ENCODE measurements at regions not wholly inside any gene's neighbourhood (a gene's known extent, or its start where the extent isn't known, plus 50 kb on each side); places are given as distances from the start of the nearest gene placed in this dataset.
"Not testable (repeated sequence)": the region's sequence is repeated elsewhere in the genome, so short reads cannot be mapped to it uniquely, and the experiment has no call there.

DNA sequence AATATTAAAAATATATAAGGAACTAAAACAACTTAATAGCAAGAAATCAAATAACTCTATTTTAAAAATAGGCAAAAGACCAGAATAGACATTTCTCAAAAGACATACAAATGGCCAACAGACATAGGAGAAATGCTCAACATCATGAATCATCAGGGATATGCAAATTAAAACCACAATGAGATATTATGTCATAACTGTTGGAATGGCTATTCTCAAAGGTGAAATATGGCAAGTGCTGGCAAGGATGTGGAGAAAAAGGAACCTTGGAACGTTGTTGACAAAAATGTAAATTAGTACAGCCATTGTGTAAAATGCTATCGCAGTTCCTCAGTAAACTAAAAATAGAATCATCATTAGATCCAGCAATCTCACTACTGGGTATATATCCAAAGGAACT, 468.5 kb downstream of the NFIB start:
- DNase-seq (ENCODE audit: low read depth in 4 of 4, low spot score in 2 of 4), result no peak

- DNase-seq (ENCODE audit: low read depth in 4 of 4, low spot score in 2 of 4), result no peak
Observed at GRCh38 chr9:13841746-13842462, 472.0 kb downstream of the NFIB start.

DNA sequence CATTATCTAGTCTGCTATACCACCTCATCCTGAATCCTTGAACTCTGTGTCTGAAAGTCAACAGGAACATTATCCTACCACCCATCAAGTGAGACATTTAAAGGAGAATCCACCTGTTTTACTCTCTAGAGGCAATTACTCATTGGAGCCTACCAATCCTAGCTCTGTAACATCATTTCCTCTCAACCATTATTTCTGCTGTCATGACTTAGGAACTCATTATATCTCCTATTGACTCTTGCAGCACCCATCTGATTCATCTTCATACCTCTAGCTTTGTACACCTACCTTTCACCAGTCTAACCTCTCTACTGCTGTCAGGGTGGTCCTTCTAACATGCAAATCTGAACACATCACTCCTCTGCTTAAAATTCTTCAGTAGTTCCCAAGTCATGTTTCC, 481.5 kb downstream of the NFIB start:
- no peak for DNase-seq (ENCODE audit: low read depth in 4 of 4, low spot score in 2 of 4)

DNA sequence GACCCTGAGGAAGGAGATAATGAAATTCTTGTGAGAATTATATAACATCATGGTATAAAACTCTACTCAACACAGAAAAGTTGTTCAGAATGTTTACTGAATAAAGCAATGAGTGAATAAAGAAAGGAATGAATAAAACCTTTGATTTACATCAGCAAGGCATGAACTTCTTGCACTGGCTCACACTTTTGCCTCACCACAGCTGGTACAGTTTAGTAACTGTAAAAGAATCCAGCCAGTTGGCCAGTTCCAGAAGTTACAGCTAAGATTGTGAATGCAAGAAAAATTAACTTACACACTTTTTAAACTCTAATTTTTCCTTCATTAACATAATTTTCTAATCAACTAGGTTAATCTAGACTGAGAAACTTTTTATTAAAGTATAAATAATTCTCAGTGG, 490.9 kb downstream of the NFIB start:
- DNase-seq (ENCODE audit: low read depth in 4 of 4, low spot score in 2 of 4), result no peak

DNA sequence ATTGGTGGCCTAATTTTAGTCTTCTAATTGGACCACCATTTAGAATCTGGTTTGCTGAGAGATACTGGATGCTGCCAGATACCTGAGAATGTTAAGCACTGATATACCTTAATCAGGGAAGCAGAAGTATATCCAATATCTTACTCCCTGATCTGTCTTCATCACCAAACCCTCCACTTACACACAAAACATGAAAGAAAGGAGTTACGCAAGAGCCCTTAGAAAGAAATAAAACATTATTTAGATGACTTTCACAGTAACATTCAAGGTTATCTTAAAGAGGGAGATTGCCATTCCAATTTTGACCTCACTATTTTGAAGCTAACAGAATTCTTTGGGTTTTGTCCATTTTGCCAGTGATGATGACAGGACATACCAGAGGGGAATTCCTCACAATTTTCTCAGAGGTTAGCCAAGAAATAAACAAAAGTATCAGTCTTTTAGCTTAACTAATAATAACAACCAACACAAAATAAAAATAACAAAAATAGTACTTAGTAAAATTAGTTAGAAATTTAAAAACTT, 496.1 kb downstream of the NFIB start:
- DNase-seq (ENCODE audit: low read depth in 4 of 4, low spot score in 2 of 4), result no peak

DNA sequence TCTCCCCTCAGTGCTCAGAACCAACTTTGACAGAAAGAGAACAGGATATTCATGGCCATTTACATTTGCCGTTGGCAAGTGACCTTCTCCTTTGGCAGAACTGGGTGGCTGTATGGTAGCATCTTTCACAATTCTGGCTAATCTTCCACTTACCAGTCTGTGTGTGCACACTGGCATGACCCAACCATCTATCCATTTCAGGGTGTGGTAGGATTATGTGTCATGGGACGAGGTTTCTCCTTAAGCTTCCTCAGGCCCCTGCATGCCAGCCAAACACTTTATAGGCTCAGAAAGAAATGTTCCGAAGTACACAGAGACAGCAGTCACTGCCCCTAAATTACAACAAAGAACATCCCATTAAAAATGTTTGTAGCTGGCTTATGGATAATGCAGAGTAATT, 497.1 kb downstream of the NFIB start:
- no peak for DNase-seq (ENCODE audit: low read depth in 4 of 4, low spot score in 2 of 4)

- DNase-seq (ENCODE audit: low read depth in 4 of 4, low spot score in 2 of 4), result no peak
Observed at GRCh38 chr9:13814647-13815400, 499.1 kb downstream of the NFIB start.

DNA sequence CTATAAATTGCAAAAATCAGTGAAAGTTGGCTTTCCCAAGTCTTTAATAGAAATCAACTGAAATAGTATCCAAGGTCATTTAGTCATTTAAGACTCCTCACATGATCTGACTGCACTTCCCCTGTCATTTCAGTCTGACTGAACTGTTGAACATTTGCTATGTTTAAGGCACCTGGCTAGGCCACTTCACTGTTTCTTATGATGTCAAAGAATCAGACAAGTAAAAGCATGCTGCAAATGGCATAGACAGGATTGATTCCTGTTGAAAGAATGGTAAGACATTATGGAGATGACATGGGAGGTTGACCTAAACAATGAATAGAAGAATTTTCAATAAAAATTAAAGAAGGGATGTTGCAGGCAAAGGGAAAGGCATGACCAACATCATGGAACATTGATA, 502.1 kb downstream of the NFIB start:
- no peak for DNase-seq (ENCODE audit: low read depth in 4 of 4, low spot score in 2 of 4)

DNA sequence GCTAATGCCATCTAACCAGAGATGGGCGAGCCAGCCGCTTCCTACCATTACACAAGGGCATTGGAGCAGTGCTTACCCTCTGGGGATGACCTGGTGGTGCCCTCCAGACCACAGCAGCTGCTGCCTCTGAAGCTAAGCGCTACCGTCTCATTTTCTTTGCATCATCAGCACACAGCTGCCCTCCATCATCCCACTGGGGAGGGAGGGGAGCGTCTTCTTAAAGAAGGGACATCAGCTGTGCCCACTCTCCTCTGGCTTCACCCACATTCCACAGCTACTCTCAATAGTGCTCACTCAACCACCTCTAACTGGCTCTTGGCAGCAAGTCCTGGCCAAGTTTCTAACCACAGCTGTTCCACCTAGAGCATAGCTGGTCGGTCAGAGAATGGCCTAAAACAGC, 503.4 kb downstream of the NFIB start:
- DNase-seq (ENCODE audit: low read depth in 4 of 4, low spot score in 2 of 4), result no peak

DNA sequence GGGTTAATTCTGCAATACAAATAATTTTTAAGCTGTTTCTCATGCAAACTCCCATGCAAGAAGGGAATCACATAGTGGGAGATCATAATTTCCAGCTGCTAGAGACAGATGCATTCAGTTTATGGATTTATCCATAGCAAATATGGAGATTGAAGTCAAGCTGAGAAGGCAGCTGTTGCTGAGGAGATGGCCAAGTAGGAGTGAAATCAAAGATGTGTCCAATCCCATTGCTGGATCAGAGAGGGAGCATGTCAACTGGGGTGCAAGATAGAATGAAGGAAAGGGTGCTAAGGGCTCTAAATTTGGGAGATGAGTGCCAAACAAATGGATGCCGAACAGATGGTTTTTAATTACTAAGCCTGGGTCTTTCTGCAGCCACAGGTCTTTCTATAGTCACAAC, 504.5 kb downstream of the NFIB start:
- DNase-seq (ENCODE audit: low read depth in 4 of 4, low spot score in 2 of 4), result no peak

DNA sequence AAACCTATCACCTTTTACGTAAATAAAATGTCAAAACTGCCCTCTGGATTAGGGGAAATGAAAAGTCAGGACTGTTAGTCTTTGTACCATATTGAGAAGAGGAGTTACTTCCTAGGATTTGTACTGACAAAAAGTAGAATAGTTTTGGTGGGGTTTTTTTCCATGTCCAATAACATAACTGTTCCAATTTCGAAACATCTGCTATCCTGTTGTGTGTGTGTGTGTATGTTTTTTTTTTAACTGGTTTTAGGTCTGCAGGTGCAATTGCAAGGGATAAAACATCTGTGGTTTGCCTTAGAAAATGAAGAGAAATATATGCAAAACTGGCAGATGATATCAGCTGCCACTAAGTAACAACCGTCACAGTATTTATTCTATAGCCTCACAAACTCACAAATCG, 506.8 kb downstream of the NFIB start:
- DNase-seq (ENCODE audit: low read depth in 4 of 4, low spot score in 2 of 4), result no peak

GRCh38 chr9:13806714-13807113, 507.2 kb downstream of the NFIB start:
- DNase-seq (ENCODE audit: low read depth in 4 of 4, low spot score in 2 of 4), result no peak

- DNase-seq (ENCODE audit: low read depth in 4 of 4, low spot score in 2 of 4), result no peak
Observed at GRCh38 chr9:13805546-13805945, 508.4 kb downstream of the NFIB start.

GRCh38 chr9:13804532-13804931, 509.4 kb downstream of the NFIB start:
- no peak for DNase-seq (ENCODE audit: low read depth in 4 of 4, low spot score in 2 of 4)

GRCh38 chr9:13800776-13801175, 513.2 kb downstream of the NFIB start:
- DNase-seq (ENCODE audit: low read depth in 4 of 4, low spot score in 2 of 4), result no peak

- DNase-seq (ENCODE audit: low read depth in 4 of 4, low spot score in 2 of 4), result not testable (repeated sequence)
Observed at GRCh38 chr9:13797701-13798100, 516.2 kb downstream of the NFIB start.

GRCh38 chr9:13791816-13792215, 512.3 kb upstream of the MPDZ start:
- no peak for DNase-seq (ENCODE audit: low read depth in 4 of 4, low spot score in 2 of 4)

GRCh38 chr9:13790055-13790454, 510.6 kb upstream of the MPDZ start:
- DNase-seq (ENCODE audit: low read depth in 4 of 4, low spot score in 2 of 4), result no peak

- DNase-seq (ENCODE audit: low read depth in 4 of 4, low spot score in 2 of 4), result peak in 3 of 4 donors; percentile 19 to 33 (median 21)
Observed at GRCh38 chr9:13787234-13787833, 507.8 kb upstream of the MPDZ start.

DNA sequence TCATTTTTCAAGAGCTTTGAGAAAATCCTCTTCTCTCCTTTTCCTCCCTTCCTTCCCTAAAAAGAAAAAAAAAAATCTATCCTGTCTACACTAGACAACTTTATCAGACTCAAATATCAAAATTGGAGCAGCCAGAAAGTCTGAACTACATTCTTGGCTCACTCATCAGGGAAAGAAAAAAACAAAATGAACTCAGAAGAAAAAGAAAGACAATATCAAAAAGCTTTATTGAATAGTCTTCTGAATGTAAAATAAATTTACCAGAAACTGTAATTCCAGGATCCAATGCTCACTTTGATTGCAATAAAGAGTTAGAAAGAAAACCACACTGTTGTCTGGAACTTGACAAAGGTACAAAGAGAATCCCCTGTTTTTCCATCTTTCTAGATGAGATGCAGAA, 507.2 kb upstream of the MPDZ start:
- DNase-seq (ENCODE audit: low read depth in 4 of 4, low spot score in 2 of 4), result no peak

- no peak for DNase-seq (ENCODE audit: low read depth in 4 of 4, low spot score in 2 of 4)
Observed at GRCh38 chr9:13786131-13786530, 506.6 kb upstream of the MPDZ start.

- no peak for DNase-seq (ENCODE audit: low read depth in 4 of 4, low spot score in 2 of 4)
Observed at GRCh38 chr9:13779106-13779505, 499.6 kb upstream of the MPDZ start.
